ENCODE measurements at regions not wholly inside any gene's neighbourhood (a gene's known extent, or its start where the extent isn't known, plus 50 kb on each side); places are given as distances from the start of the nearest gene placed in this dataset.

GRCh38 chr3:13215940-13216546 lies 142.8 kb upstream of the IQSEC1 start:
- TF ChIP-seq, protein P1, sequence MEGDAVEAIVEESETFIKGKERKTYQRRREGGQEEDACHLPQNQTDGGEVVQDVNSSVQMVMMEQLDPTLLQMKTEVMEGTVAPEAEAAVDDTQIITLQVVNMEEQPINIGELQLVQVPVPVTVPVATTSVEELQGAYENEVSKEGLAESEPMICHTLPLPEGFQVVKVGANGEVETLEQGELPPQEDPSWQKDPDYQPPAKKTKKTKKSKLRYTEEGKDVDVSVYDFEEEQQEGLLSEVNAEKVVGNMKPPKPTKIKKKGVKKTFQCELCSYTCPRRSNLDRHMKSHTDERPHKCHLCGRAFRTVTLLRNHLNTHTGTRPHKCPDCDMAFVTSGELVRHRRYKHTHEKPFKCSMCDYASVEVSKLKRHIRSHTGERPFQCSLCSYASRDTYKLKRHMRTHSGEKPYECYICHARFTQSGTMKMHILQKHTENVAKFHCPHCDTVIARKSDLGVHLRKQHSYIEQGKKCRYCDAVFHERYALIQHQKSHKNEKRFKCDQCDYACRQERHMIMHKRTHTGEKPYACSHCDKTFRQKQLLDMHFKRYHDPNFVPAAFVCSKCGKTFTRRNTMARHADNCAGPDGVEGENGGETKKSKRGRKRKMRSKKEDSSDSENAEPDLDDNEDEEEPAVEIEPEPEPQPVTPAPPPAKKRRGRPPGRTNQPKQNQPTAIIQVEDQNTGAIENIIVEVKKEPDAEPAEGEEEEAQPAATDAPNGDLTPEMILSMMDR (IDR thresholded peaks at IDR 0.05; ENCODE audit: insufficient read depth, low read length) = no peak
- no peak overlapping the region for H3K4me3 ChIP-seq (ENCODE audit: low read depth, low read length)
- DNase-seq (ENCODE audit: low read depth) = peak; percentile 49

- TF ChIP-seq, protein P1 (IDR thresholded peaks at IDR 0.05; ENCODE audit: insufficient read depth, low read length) = no peak
- DNase-seq (ENCODE audit: low read depth) = no peak
- H3K4me3 ChIP-seq (ENCODE audit: low read depth, low read length) = no peak overlapping the region
Observed at GRCh38 chr3:13214847-13215472, 141.7 kb upstream of the IQSEC1 start.

DNA sequence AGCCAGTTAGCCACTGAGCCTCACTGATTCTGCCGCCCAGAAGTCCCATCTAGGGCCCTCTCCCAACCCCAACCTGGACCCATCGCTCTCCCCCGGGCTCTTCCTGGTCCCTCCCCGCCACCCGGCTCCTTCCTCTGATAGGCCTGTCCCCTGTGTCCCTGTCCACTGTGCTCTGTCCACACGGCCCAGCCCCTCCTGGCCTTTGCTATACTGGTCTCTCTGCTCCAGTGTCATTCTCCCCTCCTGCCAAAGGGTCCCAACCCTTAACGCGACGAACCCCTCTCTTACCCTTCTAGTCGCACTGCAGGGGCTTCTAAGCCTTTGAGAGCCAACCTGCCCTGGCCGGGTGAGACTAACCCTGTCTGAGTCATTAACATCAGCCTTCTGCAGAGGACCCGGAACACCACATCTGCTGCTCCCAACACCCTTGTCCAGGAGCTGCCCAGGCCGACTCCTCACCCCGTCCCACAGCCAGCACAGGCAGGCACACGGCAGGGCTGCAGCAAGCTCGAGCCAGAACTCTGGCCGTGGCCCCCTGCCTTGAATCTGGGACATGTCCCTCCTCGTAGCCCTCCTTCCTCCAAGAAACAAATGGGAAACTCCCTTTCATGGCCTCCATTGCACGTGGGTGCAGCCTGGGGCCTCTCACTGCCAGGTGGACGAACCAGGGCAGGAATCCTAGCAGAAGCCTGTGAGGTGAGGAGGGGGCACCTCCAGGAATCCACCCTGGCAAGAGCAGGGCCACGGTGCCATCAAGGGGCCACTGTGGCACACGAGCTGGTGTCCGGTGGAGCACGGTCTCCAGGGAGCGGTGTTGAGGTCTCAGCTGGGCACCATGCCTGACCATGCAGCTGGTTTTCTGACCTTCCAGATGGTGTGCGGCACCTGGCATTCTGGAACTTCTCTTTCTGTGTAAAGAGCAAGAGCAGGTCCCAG lies 140.9 kb upstream of the IQSEC1 start:
- no peak for DNase-seq (ENCODE audit: low read depth)
- no peak overlapping the region for H3K4me3 ChIP-seq (ENCODE audit: low read depth, low read length)
- TF ChIP-seq, protein P1 (IDR thresholded peaks at IDR 0.05; ENCODE audit: insufficient read depth, low read length) = no peak

DNA sequence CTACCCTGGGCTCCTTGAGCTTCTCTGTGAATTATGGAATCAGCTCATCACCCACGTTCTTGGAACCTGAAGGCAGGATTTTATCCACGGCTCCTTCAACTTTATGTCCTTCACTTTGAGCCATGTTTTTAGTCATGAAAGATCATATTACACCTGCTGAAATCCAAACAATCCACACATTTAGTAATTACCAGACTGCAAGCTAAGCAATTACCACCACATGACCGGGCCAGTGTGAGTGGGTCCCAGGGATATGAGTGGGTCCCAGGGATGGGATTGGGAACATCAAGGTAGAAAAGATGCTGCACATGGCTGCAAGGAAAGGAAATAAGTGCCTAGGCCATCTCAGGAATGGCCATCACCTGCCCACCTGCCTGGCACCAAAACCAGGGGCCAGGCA lies 140.3 kb upstream of the IQSEC1 start:
- no peak for DNase-seq (ENCODE audit: low read depth)
- TF ChIP-seq, protein P1 (IDR thresholded peaks at IDR 0.05; ENCODE audit: insufficient read depth, low read length) = no peak

DNA sequence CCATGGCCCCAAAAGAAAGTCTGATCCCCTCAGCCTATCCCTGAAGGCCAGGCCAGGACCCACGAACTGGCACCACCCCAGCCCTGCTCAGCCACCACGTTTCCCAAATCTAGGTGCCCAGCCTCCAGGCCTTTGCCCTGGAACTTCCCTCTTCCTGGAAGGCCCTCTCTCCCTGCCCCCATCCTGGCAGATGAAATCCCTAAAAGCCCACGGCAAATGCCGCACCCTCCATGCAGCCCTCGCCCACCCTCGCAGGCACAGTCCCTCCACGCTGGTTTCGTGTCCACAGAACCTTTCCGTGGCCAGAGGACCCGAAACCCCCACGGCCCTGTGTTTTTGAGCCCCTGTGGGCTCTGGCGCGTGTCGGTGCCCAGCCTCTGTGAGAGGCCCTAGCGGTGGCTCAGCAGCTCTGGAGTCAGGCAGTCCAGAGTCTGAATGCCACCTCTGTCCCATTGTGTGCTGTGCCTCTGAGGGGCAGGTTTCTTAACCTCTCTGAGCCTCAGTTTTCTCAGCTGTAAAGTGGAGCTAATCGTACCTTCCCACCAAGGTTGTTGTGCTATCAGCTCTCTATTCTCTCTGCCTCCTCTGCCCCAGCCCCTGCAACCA lies 138.5 kb upstream of the IQSEC1 start:
- DNase-seq (ENCODE audit: low read depth) = no peak
- H3K4me3 ChIP-seq (ENCODE audit: low read depth, low read length) = no peak overlapping the region
- TF ChIP-seq, protein P1 (IDR thresholded peaks at IDR 0.05; ENCODE audit: insufficient read depth, low read length) = no peak

More for the DNA sequence above, 140.3 kb upstream of the IQSEC1 start:
- H3K4me3 ChIP-seq (ENCODE audit: low read depth, low read length) = no peak overlapping the region

GRCh38 chr3:13210221-13210975 lies 137.2 kb upstream of the IQSEC1 start:
- TF ChIP-seq, protein P1 (IDR thresholded peaks at IDR 0.05; ENCODE audit: insufficient read depth, low read length) = no peak
- no peak overlapping the region for H3K4me3 ChIP-seq (ENCODE audit: low read depth, low read length)
- DNase-seq (ENCODE audit: low read depth) = no peak

Measured in fibroblast of the aortic adventitia (primary cell).